Effector memory CD8-positive, alpha-beta T cell (primary cell): ENCODE measurements at regions not wholly inside any gene's neighbourhood (a gene's known extent, or its start where the extent isn't known, plus 50 kb on each side); places are given as distances from the start of the nearest gene placed in this dataset.
"Not testable (repeated sequence)": the region's sequence is repeated elsewhere in the genome, so short reads cannot be mapped to it uniquely, and the experiment has no call there.

Source experiments
- ATAC-seq: fragments of 150-1000 bp; cut with Tn5 transposase; replicated peaks from 2 replicates; pipeline ENCODE4 v1.10.0; 2021; ENCODE audit warnings: mild to moderate bottlenecking, moderate library complexity
- DNase-seq, 3 experiments: peaks; one replicate each; pipeline ENCODE4 v3.0.0; 2021
- H3K27ac Mint-ChIP-seq, 2 donors: one replicate each; pipeline ENCODE4 v1.8.0; 2022; ENCODE audit warnings: mild to moderate bottlenecking in 2 of 2, mixed read lengths in 2 of 2, moderate library complexity in 2 of 2
- H3K27me3 Mint-ChIP-seq, 2 donors: one replicate each; pipeline ENCODE4 v1.8.0; 2022; ENCODE audit warnings: mixed read lengths in 2 of 2
- H3K36me3 Mint-ChIP-seq: one replicate; pipeline ENCODE4 v1.8.0; 2022; ENCODE audit warnings: mild to moderate bottlenecking, moderate library complexity, mixed read lengths; ENCODE audit not compliant: insufficient read depth
- H3K4me1 Mint-ChIP-seq, 2 donors: one replicate each; pipeline ENCODE4 v1.8.0; 2022; ENCODE audit warnings: low read depth in 2 of 2, mixed read lengths in 2 of 2
- H3K4me3 Mint-ChIP-seq, 2 donors: one replicate each; pipeline ENCODE4 v1.8.0; 2022; ENCODE audit warnings: mild to moderate bottlenecking in 2 of 2, mixed read lengths in 2 of 2, moderate library complexity in 2 of 2
- H3K9me3 Mint-ChIP-seq, 2 donors: one replicate each; pipeline ENCODE4 v1.8.0; 2022; ENCODE audit warnings: mixed read lengths in 2 of 2

GRCh38 chr12:65741656-65742017 is 82.6 kb upstream of the HMGA2 start:
- H3K4me1 Mint-ChIP-seq, result peaks cover 7 to 8% of the 10 kb centered on the region in 2 donors
- no peak overlapping the region for H3K27ac Mint-ChIP-seq
- peak overlapping the region; percentile 72 to 78 for H3K4me3 Mint-ChIP-seq
- H3K27me3 Mint-ChIP-seq, result peaks cover 27 to 48% of the 10 kb centered on the region in 2 donors
- H3K36me3 Mint-ChIP-seq, result no peaks in the 10 kb centered on the region
- no peak for DNase-seq
- H3K9me3 Mint-ChIP-seq, result peaks cover 0 to 8% of the 10 kb centered on the region in 2 donors
- no peak for ATAC-seq

- Mint-ChIP-seq H3K4me3 (peak overlapping the region; percentile 72 to 78), H3K4me1 (peaks cover 7 to 8% of the 10 kb centered on the region in 2 donors), H3K27me3 (peaks cover 27 to 48% of the 10 kb centered on the region in 2 donors), H3K27ac (no peak overlapping the region), H3K36me3 (no peaks in the 10 kb centered on the region), H3K9me3 (peaks cover 0 to 8% of the 10 kb centered on the region in 2 donors)
- DNase-seq, result no peak
- ATAC-seq, result no peak
These were observed 82.0 kb upstream of the HMGA2 start for GRCh38 chr12:65742018-65743010.

GRCh38 chr12:65744236-65744840 is 79.9 kb upstream of the HMGA2 start:
- H3K27ac Mint-ChIP-seq, H3K9me3 Mint-ChIP-seq, DNase-seq, H3K4me1 Mint-ChIP-seq, ATAC-seq, H3K36me3 Mint-ChIP-seq, H3K4me3 Mint-ChIP-seq: not testable (repeated sequence)
- H3K27me3 Mint-ChIP-seq, result peaks cover 27 to 48% of the 10 kb centered on the region in 2 donors

- Mint-ChIP-seq H3K4me3 (no peak overlapping the region), H3K36me3 (no peaks in the 10 kb centered on the region), H3K27ac (no peak overlapping the region), H3K4me1 (peaks cover 0 to 1% of the 10 kb centered on the region in 2 donors), H3K9me3 (no peaks in the 10 kb centered on the region), H3K27me3 (peaks cover 22 to 29% of the 10 kb centered on the region in 2 donors)
- DNase-seq (no peak), ATAC-seq (no peak)
These were observed 76.9 kb upstream of the HMGA2 start for GRCh38 chr12:65747338-65747737.

- H3K9me3 Mint-ChIP-seq, result no peaks in the 10 kb centered on the region
- H3K36me3 Mint-ChIP-seq, result no peaks in the 10 kb centered on the region
- H3K4me3 Mint-ChIP-seq, result no peak overlapping the region
- DNase-seq, result no peak
- H3K27ac Mint-ChIP-seq, result no peak overlapping the region
- peaks cover 14 to 19% of the 10 kb centered on the region in 2 donors for H3K27me3 Mint-ChIP-seq
- no peaks in the 10 kb centered on the region for H3K4me1 Mint-ChIP-seq
- ATAC-seq, result no peak
These were observed 76.0 kb upstream of the HMGA2 start for GRCh38 chr12:65748332-65748731.

- no peaks in the 10 kb centered on the region for H3K9me3 Mint-ChIP-seq
- H3K27ac Mint-ChIP-seq, result no peak overlapping the region
These were observed 70.0 kb upstream of the HMGA2 start for GRCh38 chr12:65754290-65754689.

GRCh38 chr12:65754744-65755595 is 69.3 kb upstream of the HMGA2 start:
- no peak overlapping the region for H3K4me3 Mint-ChIP-seq
- H3K27me3 Mint-ChIP-seq, result no peaks in the 10 kb centered on the region
- H3K9me3 Mint-ChIP-seq, result no peaks in the 10 kb centered on the region
- no peaks in the 10 kb centered on the region for H3K4me1 Mint-ChIP-seq
- DNase-seq (no peak), ATAC-seq (no peak)
- no peaks in the 10 kb centered on the region for H3K36me3 Mint-ChIP-seq
- H3K27ac Mint-ChIP-seq, result no peak overlapping the region

More at GRCh38 chr12:65754290-65754689, 70.0 kb upstream of the HMGA2 start:
- Mint-ChIP-seq H3K4me1 (no peaks in the 10 kb centered on the region), H3K4me3 (no peak overlapping the region), H3K27me3 (no peaks in the 10 kb centered on the region), H3K36me3 (no peaks in the 10 kb centered on the region)
- DNase-seq, result no peak
- no peak for ATAC-seq

GRCh38 chr12:65755596-65755978 is 68.7 kb upstream of the HMGA2 start:
- peaks cover 0 to 4% of the 10 kb centered on the region in 2 donors for H3K27me3 Mint-ChIP-seq
- DNase-seq (no peak), ATAC-seq (no peak)
- no peaks in the 10 kb centered on the region for H3K9me3 Mint-ChIP-seq
- no peak overlapping the region for H3K4me3 Mint-ChIP-seq
- H3K4me1 Mint-ChIP-seq, result no peaks in the 10 kb centered on the region
- no peaks in the 10 kb centered on the region for H3K36me3 Mint-ChIP-seq
- no peak overlapping the region for H3K27ac Mint-ChIP-seq

GRCh38 chr12:65756267-65756666 is 68.0 kb upstream of the HMGA2 start:
- H3K4me1 Mint-ChIP-seq, result no peaks in the 10 kb centered on the region
- H3K36me3 Mint-ChIP-seq, result no peaks in the 10 kb centered on the region
- no peak overlapping the region for H3K4me3 Mint-ChIP-seq
- peaks cover 0 to 7% of the 10 kb centered on the region in 2 donors for H3K27me3 Mint-ChIP-seq
- no peak for DNase-seq
- H3K27ac Mint-ChIP-seq, result no peak overlapping the region
- H3K9me3 Mint-ChIP-seq, result no peaks in the 10 kb centered on the region
- ATAC-seq, result no peak

- Mint-ChIP-seq H3K4me3 (no peak overlapping the region), H3K36me3 (no peaks in the 10 kb centered on the region), H3K27ac (no peak overlapping the region), H3K4me1 (no peaks in the 10 kb centered on the region), H3K27me3 (peaks cover 0 to 7% of the 10 kb centered on the region in 2 donors), H3K9me3 (no peaks in the 10 kb centered on the region)
- ATAC-seq (no peak), DNase-seq (no peak)
These were observed 67.2 kb upstream of the HMGA2 start for GRCh38 chr12:65756956-65757511.

GRCh38 chr12:65758401-65758800 is 65.9 kb upstream of the HMGA2 start:
- Mint-ChIP-seq H3K36me3 (no peaks in the 10 kb centered on the region), H3K27me3 (peaks cover 0 to 7% of the 10 kb centered on the region in 2 donors), H3K9me3 (no peaks in the 10 kb centered on the region), H3K4me1 (no peaks in the 10 kb centered on the region), H3K27ac (no peak overlapping the region), H3K4me3 (no peak overlapping the region)
- DNase-seq (no peak), ATAC-seq (no peak)

- Mint-ChIP-seq H3K9me3 (no peaks in the 10 kb centered on the region), H3K27ac (no peak overlapping the region), H3K4me3 (no peak overlapping the region), H3K36me3 (no peaks in the 10 kb centered on the region), H3K4me1 (no peaks in the 10 kb centered on the region), H3K27me3 (peaks cover 0 to 7% of the 10 kb centered on the region in 2 donors)
- ATAC-seq (no peak), DNase-seq (no peak)
These were observed 64.5 kb upstream of the HMGA2 start for GRCh38 chr12:65759735-65760134.

- H3K9me3 Mint-ChIP-seq, result no peaks in the 10 kb centered on the region
- H3K27ac Mint-ChIP-seq, result no peak overlapping the region
- no peaks in the 10 kb centered on the region for H3K4me1 Mint-ChIP-seq
- ATAC-seq (no peak), DNase-seq (no peak)
- H3K27me3 Mint-ChIP-seq, result peaks cover 0 to 7% of the 10 kb centered on the region in 2 donors
- H3K36me3 Mint-ChIP-seq, result no peaks in the 10 kb centered on the region
- no peak overlapping the region for H3K4me3 Mint-ChIP-seq
These were observed 63.0 kb upstream of the HMGA2 start for GRCh38 chr12:65761301-65761700.
